Renal cortical epithelial cell (primary cell): ENCODE measurements at regions not wholly inside any gene's neighbourhood (a gene's known extent, or its start where the extent isn't known, plus 50 kb on each side); places are given as distances from the start of the nearest gene placed in this dataset.

ENCODE experiments used
- DNase-seq: peaks from one replicate; pipeline ENCODE4 v3.0.0-alpha.2; 2011; ENCODE audit warnings: low read depth

DNA sequence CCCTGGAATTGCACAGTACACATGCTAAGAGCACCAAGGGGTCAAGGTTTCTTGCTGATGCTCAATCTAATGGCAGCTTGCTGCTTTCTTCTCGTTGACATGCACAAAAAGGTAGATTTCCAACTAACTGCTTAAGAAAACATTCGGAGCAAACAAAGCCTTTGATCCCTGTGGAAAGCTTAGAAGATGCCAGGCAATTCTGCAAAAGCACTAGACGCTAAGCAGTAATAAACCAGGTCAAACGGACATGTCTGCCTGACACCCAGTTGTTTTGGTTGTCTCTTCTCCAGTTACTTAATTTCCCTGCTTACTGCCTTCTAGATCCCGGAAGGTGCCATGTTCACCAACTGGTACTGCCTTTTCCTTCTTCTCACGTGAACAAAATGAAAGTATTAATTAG lies 100.5 kb upstream of the TMCC3 start:
- DNase-seq: no peak

DNA sequence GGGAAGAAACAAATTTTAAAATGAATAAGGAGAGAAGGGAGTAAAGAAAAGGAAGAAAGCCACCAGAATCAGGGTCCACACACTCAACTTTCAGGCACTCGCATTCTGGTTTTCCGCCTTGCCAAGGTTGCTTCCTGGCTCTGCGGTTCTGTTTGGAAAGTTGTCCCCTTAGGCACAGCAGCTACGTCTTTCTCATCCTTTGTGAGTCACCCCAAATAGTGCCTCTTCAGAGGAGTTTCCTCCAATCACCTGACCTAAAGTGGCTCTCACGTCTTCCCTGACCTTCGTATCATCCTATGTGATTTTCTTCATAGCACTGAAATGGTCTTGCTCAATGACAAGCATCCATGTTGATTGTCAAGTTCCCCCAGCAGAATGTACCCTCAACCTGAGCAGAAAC lies 99.5 kb upstream of the TMCC3 start:
- no peak for DNase-seq

DNA sequence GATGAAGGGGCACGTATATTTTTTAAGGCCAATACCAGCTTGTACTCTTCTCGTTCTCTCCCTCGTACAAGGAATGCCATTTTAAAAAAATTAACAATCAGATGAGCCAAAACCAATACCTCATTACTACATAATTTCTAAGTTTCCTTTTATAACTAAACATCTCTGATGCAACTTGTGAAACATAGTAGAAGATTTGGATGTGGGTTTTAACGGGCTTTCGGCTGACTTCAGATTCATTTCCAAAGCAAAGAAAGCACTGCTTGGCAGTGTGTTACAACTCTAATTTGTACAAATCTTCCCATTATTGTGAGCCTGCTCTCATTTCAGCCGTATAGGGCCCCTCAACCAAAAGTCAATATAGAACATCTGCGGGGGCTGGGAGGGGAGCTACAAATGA lies 99.1 kb upstream of the TMCC3 start:
- no peak for DNase-seq

DNA sequence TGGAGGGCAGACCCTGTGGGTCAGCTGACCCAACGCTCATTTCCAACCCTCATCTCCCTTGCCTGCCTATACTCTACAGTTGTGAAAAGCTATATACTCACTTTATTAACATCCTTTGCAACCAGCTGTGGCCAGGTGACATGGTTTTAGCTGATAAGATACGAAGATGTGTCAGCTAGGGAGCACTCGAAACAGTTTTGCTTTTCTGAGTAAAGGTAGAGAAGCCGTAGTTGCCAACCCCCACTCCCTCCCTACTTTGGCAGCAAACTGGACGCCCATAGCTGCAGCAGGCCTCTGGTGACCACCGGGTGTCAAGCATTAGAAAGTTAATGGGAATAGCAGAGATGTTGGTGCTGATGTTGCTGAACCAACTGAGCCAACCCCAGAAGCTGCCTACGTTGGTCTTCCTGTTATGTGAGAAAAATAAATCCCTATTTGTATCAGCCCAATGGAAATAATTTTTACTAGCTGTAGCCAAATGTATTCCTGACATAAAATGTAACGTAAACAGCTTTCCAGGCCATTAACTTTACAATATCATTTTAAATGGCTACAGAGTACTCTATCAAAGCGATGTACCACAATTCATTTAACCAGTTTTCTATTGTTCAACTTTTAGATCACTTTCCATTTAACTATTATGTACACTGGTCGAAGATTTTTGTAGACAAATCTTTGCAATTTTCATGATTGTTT lies 98.5 kb upstream of the TMCC3 start:
- no peak for DNase-seq

DNA sequence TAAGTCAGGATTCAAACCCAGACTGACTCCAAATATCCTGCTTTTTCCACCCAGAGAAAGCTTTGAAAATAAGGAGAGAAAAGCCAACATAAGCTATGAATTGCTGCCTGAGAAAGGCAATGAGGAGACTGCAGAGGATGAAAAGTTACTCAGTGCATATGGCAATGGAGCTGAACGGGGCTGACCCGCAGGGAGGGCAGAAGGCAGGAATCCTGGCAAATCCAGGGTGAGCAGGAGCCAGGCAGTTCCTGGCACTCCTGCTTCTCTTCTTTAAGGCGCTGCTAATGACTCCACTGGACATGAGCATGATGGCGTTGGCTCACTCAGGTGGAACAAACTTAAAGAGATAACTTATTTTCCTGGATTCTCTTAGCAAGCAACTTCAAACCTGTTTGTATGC lies 95.2 kb upstream of the TMCC3 start:
- no peak for DNase-seq

DNA sequence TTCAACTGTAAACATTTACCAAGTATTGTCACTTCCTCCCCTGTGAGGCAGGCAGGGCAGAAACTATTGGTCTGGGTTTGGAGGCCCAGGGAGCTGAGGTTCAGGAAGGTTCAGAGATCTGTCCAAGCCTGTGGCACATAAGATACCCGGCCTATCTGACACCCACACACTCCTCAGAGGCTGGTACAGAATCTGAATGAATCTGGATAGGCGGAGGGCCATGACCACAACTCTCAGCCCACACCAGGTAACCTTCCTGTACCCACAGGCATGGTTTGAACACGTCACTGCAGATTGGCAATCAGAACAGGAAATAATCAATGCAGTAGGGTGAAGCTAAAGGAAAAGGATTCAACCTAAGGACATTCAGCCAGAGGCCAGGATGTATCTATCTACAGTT lies 92.8 kb upstream of the TMCC3 start:
- no peak for DNase-seq

DNA sequence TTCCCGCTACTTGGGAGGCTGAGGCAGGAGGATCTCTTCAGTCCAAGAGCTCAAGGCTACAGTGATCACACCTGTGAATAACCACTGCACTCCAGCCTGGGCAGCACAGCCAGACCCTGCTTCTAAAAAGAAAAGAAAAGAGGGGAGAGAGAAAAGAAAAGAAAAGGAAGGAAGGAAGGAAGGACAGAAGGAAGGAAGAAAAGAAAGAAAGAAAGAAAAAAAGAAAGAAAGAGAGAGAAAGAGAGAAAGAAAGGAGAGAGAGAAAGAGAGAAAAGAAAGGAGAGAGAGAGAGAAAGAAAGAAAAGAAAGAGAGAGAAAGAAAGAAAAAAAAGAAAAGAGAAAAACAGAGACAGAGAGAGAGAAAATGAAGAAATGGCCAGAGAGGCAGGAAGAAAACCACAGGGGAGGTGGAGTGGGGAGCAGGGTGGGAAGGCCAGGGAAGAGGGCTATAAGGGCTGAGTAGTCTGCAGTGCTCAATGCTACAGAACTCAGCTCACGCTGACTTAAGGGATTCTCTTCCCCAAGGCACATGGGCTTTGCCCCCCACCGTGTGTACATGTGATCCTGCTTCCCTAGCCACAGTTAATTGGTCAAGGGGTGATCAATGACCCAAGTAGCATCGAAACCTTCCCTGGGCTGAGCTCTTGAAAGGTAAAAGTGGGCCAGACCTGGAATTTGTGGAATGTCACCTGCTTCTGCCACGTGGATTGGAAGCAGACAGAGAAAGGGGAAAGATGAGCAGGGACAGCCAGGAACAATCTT lies 90.4 kb upstream of the TMCC3 start:
- DNase-seq: no peak

DNA sequence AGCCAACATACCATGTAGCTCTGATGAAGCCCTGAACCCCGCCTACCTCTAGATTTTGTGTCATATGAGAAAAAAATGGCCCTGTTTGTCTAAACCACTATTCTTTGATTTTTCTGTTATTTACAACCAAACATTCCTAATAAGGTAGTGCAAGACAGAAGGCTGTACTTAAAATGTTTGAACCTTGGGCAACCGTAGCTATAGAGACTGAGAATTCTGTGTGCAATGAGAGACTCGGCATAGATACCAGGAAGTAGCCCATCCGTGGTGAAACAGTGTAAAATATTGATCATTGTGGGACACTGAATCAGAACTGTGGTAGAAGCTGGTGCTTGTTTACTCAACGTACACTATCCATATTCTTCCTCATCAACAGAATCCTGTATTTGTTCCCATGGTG lies 86.5 kb upstream of the TMCC3 start:
- DNase-seq: no peak

DNA sequence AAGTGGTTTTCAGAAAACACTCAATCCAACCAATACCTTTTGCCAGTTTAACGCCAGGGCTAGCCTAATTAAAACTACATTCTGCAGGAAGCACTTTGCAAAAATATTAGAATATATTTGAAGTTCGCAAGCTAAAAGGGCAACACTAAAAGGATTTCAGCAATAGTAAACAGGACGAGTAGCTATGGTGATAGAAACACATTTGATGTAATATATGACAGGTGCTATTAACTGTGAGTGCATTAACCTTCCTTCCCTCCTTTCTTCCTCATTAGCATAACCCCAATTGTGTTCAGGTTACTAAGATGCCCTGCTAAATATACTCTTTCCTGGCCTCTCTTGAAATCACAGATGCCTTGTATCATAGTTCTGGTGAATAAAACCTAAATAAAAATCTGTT lies 85.6 kb upstream of the TMCC3 start:
- DNase-seq: no peak

DNA sequence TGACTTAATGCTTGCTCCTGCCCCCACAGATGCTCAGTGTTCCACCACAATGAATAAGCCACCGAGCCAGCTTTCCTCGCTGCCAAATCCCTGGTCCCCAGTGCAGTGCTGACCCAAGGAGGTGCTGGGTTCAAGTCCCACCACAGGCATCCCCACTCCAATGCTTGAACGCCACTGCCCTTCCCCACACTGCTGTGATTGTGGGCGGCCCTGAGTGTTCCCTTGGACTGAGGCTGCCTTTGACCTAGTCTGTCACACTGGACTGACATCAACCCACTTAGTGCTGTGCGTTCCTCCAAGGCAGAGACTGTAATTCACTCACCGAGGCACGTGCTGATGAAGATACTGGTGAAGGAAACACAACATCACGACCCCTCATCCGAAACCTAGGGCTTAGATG lies 83.4 kb upstream of the TMCC3 start:
- no peak for DNase-seq

DNA sequence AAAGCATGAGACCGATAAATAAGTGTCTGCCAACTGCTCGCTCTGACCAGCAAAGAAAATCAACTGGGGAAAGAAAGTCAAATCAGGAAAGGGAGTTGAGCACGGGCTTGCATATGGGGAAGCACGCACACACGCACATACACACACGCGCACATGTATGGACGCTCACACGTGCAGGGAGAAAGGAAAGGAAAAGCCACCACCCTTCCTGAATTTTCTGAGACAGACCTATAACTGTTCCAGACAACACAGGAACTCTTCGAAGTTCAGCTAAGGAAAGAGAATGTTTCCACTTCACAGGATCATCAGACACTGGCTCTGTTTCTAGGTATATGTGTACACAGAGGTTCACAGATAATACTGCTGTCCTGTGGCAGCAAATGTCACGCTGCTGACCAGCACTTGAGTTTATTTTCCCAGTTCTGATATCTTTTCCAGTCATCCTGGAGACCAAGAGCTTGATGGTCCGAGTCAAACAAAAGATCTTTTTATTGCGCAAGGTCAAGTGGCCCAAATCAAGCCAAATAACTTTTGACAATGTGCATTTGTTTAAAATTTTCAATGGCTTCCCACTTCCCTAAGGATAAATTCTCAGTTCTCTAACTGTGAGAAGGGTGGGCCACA lies 82.1 kb upstream of the TMCC3 start:
- no peak for DNase-seq

DNA sequence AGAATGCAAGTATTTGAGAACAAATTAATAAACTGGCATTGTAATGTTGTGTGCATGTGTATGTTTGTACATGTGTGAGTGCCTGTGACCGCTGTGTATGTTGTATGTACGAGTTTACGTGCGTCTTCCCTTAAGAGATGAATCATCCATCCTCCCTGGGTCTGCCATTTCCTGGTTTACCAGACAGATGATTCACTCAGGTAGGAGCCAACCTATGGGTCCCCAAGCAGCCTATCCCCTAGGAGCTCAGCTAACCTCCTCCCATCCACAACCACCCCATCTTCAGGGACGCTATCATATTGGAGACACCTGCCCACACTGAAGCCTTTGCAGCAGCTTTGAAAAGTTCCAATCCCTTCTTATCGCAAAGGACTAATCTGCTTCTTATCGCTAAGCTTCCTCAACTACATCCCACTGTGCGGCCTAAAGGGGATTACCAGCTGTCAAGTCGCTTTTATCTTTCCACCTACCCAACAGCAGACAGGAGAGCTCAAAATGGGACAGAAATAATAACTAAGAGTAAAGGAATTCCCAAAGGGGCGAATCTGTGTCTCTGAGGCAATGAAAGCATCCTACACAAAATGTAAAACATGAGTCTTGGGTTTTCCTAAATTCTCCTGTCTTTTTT lies 81.5 kb upstream of the TMCC3 start:
- no peak for DNase-seq

DNA sequence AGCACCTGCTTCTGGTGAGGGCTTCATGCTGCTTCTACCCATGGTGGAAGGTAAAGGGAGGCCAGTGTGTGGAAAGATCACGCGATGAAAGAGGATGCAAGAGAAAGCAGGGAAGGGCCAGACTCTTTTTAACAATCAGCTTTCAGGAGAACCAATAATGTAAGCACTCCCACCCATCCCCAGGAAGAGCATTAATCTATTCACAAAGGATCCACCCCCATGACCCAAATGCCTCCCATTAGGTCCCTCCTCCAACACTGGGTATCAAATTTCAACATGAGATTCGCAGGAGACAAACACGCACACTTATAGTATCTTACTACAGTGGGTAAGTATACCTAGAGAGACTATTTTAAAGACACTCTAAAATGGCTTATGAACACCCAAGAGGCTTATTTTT lies 80.5 kb upstream of the TMCC3 start:
- no peak for DNase-seq

DNA sequence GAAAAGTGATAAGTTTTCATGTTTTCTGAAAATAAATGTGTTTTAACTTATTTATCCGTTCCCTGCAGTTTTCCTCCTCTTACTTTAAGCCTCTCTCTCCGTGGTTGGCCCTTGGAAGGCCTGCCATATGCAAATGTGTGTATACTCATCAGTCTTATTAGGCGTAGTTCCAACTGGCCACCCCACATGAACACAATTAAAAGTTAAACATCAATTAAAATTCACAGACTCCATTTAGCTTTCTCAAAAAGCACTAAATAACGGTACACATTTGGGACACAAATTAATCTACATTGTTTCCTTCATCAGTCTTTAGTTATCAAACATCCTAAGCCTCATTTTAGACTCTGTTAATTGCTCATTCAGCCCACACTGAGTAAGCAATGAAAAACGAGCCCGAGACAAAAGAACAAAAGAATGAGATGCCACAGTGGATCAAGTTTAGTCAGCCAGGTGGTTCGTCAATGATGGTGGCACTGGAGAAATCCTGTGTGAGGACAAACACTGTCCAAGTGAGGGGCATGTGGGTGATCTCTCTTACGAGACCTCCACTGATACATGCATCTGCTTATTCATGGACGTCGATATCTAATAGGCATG lies 76.0 kb upstream of the TMCC3 start:
- DNase-seq: no peak

DNA sequence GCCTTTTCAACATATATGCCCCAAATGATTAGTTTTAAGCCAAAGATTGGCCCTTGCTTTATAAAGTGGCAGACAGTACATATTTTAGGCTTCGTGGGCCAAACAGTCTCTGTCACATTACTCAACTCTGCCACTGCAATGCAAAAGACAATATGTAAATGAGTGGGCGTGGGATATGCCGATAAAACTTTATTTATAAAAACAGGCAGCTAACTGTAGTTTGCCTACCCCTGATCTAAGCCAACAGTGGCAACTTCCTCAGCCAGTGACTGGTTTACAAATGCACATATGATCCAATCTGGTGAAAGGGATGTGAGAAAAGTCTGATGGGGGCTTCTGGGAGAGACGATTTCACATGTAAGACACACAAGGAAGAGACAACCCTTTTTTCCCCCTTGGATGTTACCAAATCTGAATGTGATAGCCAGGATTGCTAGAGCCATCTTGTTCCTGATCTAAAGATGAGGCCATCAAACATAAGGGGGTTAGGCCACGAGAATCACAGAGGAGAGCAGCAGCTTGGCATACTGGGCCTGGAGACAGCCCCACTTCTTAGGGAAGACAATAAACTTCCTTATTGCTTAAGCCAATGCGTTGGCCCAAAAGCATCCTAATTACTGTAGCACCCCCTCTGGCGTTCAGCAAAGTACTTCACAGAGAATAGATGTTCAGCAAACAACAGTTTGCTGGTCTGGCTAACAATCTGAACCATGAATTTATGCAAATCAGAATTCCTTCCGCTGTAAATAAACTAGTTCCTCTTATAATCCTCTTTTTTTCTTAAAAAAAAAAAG lies 75.2 kb upstream of the TMCC3 start:
- peak; percentile 27 for DNase-seq

DNA sequence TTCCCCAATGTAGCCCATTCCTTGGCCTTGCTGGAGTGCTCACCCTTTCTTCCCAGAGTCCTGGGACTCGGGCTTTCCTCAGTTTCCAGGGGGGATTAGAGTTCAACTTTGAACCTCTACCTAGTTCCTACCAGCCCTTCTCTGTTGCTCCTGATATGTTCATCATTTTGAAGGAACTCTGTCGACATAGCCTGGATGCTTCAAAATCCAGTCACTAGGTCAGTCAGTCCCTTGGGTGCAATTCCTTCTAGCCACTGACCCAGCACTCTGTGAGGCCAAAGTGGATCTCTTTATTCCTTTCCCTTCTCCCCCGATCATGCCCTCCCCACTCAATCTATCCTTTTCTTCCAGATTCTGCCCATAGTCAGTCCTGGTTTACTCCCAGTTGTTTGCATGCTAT lies 72.3 kb upstream of the TMCC3 start:
- peak; percentile 48 for DNase-seq

DNA sequence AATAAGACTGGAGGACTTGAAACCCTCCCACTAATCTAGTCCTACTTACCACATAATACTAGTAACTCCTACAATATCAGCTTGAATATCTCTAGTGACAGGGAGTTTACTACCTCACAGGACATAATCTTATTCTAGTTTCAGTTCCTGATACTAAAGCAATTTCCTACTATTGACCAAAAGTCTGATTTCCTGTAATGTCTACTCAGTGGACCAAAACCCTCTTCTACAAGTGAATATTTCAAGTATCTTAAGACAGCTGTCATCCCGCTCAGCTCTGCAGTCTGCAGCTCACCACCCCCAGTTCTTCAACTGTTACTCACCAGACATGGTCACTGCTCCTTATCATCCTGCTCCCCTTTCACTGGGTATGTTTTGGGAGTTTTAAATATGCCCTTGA lies 70.8 kb upstream of the TMCC3 start:
- DNase-seq: no peak

DNA sequence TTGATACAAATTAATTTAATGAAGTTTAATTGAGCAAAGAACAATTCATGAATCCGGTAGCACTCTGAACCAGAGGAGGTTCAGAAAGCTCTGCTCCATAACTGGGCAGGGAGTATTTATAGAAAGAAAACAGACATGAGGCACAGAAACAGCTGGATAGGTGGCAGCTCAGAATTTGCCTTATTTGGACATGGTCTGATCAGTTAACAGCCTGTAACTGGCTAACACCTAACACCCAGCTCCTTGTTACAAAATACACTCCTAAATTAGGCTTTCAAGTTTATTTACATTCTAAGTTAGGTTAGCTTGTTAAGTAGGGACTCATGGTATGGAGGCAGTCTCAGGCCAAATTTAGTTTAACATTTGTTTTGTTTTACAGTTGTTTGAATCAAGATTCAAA lies 67.8 kb upstream of the TMCC3 start:
- DNase-seq: peak; percentile 70

DNA sequence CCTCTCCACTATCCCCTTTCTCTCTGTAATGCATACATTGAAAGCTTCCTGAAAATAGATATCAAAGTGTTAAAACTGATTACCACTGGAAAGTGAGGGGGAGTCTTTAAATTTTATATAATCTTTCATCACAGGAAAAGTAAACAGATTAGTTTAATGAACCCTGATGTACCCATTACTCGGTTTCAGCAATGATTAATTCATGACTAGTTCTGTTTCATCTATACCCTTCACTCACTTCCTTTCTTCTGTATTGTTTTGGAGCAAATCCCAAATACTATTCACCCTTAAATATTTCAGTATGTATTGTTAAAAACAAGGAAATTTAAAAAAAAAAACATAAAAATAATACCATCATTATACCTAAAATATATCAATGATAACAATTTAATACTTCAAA lies 67.3 kb upstream of the TMCC3 start:
- peak; percentile 35 for DNase-seq

DNA sequence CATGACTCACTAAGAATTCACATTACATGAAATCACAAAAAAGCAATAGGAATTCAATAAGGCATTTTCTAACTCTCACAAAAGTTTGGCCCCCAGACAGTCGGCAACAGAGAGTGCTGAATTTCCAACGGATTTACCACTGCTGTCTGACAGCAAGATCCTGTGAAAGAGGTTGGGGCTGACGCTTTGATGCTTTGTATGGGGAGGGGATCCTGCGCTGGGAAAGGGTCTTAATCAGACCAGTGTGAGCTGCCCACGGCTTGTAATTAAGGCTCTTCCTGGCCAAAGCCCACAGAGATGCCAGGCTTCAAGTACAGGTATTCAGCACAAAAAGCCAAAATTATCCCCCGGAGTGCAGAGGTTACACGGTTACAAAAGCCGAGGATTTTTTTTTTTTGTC lies 66.8 kb upstream of the TMCC3 start:
- DNase-seq: no peak

DNA sequence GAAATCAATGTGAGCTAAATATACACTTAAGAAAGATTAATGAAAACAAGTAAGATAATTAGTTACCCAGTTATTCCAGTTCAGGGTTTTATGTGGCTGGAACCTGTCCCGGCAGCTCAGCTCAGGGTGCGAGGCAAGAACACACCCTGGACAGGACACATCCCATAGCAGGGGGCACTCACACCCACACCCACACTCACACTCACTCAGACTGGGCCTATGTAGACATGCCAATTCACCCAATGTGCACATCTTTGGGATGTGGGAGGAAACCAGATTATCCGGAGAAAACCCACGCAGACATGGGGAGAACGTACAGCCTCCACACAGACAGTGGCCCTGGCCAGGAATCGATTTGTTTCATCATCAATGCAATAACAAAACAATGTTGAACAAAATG lies 66.0 kb upstream of the TMCC3 start:
- DNase-seq: no peak
